Anterior cingulate cortex (tissue), 58 donors: ENCODE measurements at regions not wholly inside any gene's neighbourhood (a gene's known extent, or its start where the extent isn't known, plus 50 kb on each side); places are given as distances from the start of the nearest gene placed in this dataset.

Experiments used
- DNase-seq, 58 donors: peaks; one replicate each; lab custom pipeline; 2025; lab: John Stamatoyannopoulos, UW

DNA sequence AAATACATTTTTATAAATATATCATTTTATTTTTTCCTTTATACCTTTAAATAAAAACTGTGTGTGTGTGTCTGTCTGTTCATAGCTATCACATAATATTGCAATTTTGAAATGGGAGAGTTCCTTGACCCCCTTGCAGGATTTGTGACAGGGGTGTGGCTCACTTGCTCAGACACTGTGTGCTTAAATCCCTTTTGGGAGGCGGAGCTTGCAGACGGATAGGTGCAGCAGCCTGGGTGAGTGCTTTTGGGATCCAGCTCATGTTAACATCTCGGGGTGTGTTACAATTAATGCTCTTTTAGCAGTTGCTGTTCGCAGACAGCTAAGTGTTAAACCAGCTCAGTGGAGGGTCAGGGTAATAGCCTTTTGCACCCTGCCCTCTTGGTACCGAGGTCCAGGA is 459.8 kb downstream of the IPMK start:
- DNase-seq = no peak

- DNase-seq = no peak
Observed at GRCh38 chr10:57806675-57807074, 461.0 kb downstream of the IPMK start.

GRCh38 chr10:57799625-57800024 is 468.1 kb downstream of the IPMK start:
- no peak for DNase-seq

DNA sequence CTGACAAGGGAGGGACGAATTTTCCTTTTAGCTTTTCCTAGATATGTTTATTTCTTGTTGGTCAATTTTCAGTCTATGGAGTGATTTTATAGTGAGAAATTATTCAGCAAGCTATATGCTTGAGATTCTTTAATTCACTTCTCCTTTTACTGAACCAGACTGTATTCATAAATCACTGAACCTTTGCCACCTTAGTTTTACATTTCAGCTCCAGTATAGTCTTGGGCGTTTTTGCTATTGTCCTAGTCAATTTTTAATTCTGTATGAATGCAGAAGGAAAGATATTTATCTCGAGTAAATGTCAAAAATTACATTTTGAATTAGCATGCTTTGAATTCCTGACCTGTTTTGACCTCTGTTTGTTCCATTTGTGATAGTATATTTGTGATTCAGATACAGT is 468.9 kb downstream of the IPMK start:
- DNase-seq = no peak

GRCh38 chr10:57791546-57791945 is 476.1 kb downstream of the IPMK start:
- no peak for DNase-seq

GRCh38 chr10:57790703-57791102 is 477.0 kb downstream of the IPMK start:
- DNase-seq = no peak

- no peak for DNase-seq
Observed at GRCh38 chr10:57788117-57788516, 479.6 kb downstream of the IPMK start.

GRCh38 chr10:57786850-57787750 is 480.6 kb downstream of the IPMK start:
- DNase-seq = no peak

DNA sequence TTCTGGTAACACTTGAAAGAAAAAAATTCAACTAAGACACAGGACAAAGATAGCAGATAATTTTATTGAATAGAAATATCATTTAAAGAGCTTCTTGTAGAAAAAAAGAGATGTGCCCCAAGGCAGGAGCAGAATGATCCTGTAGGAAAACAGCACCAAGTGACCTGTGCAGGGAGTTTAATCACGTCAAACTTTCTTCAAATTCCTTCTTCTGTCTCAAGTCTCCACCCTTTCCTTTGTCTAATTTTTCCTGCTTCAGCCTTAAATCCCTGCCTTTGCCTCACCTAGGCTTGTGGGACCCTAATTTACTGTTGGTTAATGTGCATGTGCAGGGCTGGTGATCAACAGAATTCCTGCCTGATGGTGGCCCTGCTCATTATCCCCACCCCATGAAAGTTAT is 481.4 kb downstream of the IPMK start:
- no peak for DNase-seq

GRCh38 chr10:57785546-57785945 is 482.1 kb downstream of the IPMK start:
- DNase-seq = no peak

GRCh38 chr10:57785068-57785467 is 482.6 kb downstream of the IPMK start:
- DNase-seq = no peak

DNA sequence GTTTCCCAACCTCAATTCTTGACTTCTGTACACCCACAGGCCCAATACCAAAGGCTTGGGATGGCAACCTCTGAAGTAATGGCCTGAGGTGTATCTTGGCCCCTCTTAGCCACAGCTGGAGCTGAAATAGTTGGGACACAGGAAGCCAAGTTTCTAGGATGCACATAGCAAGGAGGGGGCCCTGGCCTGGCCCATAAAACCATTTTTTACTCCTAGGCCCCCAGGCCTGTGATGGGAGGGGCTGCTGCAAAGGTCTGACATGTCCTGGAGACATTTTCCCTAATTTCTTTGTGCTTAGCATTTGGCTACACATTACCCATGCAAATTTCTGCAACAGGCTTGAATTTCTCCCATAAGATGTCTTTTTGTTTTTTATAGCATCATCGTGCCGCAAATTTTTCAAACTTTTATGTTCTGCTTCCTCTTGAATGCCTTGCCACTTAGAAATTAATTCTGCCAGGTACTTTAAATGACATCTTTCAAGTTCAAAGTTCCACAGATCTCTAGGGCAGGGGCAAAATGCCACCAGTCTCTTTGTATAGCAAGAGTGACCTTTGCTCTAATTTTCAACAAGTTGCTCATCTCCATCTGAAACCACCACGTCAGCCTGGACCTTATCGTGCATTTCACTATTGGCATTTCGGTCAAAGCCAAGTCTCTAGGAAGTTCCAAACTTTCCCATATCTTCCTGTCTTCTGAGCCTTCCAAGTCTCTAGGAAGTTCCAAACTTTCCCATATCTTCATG is 490.8 kb downstream of the IPMK start:
- no peak for DNase-seq

- no peak for DNase-seq
Observed at GRCh38 chr10:57775250-57775649, 492.4 kb downstream of the IPMK start.

DNA sequence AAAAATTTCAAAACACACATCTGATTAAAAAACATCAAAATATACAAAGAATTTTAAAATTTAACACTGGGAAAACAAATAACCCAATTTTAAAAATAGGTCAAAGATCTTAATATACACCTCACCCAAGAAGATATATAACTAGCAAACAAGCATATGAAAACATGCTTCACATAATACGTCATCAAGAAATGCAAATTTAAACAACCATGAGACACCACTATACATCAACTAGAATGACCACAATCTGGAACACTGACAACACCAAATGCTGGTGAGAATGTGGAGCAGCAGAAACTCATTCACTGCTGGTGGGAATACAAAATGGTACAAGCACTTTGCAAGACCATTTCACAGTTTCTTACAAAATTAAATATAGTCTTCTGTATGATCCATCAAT is 498.4 kb downstream of the IPMK start:
- no peak for DNase-seq

DNA sequence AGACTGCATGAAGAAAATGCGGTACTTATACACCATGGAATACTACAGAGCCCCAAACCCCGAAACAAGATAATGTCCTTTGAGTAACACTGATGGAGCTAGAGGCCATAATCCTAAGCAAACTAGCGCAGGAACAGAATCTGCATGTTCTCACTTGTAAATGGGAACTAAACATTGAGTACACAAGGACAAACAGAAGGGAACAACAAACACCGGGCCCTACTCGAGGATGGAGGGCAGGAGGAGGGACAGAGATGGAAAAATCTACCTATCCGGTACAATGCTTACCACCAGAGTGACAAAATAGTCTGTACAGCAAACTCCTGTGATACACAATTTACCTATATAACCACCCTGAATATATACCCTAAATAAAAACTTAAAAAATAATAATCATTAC is 507.9 kb downstream of the IPMK start:
- DNase-seq = no peak

DNA sequence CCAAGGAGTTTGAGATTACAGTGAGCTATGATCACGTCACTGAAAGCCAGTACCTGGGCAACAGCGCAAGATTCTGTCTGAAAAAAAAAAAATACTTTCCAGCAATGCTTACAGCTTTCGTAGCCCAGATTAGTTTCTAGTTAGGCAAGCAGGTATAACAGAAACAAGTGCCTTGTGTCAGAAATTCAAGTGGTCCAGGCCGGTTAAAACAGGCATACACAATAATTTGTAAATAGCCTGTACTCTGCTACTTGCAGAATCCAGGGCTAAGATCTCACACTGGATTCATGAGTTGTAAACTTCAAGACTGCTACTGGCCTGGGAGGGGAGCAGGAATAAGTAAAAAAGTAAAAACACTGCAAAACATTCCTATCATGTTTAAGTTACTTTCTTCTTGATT is 512.9 kb downstream of the IPMK start:
- no peak for DNase-seq

DNA sequence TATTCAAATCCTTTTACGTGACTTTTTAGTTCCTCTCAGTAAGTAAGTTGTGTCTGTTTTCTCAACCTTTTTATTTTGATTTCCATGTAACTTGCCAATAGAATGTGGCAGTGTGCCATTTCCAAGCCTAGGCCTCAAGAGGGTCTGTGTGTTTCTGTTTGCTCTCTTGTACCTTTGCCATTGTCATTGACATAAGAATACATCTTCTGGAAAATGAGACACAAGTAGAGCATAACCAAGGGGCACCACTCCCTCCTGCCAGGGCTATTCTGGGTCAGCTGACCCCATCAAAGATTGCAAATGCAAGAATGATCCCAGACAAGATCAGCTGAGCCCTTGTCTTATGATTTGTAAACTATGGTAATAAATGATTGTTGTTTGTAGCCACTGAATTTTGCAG is 524.0 kb downstream of the IPMK start:
- DNase-seq = no peak

DNA sequence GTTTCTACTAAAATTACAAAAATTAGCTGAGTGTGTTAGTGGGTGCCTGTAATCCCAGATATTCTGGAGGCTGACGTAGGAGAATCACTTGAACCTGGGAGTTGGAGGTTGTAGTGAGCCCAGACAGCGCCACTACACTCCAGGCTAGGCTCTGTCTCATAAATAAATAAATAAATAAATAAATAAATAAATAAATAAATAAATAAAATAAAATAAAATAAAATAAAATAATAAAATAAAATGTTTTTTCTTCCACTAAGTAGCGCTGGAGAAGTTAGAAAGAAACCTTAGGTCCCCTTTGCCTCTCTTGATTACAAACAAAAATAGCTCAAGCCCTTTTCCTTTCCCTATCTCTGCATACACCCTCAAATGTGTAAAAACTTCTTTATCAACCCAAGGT is 525.9 kb downstream of the IPMK start:
- DNase-seq = no peak

DNA sequence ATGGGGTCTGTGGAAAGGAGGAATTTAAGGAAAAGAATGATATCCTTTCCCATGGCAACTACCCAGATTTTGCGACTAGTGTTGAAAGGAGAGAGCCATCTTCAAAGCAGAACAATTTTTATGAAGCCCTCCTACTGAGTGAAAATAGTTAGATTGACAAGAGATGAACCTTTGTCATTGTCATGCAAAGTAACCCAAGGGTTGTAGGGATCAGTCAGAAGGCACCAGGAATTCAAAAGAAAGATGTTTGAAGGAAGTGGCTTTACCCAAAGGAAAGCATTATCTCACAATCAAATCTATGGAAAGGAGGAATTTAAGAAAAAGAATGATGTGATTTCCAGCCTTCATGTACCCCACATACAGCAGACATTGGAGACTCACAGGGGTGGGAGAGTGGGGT is 544.4 kb downstream of the IPMK start:
- DNase-seq = no peak

DNA sequence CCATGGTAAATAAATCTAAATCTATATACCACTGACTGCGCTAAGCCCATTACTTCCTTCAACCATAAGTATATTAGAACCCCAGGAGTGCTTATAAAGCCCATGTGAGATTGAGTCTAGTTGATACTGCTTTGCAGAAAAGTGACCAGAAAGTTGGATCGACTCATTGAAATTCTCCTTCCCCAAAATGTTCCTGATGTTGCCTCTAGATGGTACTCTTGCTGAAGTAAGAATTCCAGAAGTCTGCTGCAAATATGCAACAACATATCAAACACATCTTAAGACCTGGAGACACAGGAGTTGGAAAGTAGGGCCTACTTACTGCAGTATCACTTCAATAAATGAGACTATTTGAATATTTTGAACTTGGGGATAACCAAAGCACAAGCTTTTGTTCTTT is 550.8 kb downstream of the IPMK start:
- DNase-seq = peak in 1 of 58 donors; percentile 1

GRCh38 chr10:57715233-57715632 is 552.5 kb downstream of the IPMK start:
- DNase-seq = no peak

GRCh38 chr10:57707300-57707658 is 560.4 kb downstream of the IPMK start:
- no peak for DNase-seq
